ENCODE measurements at regions not wholly inside any gene's neighbourhood (a gene's known extent, or its start where the extent isn't known, plus 50 kb on each side); places are given as distances from the start of the nearest gene placed in this dataset.

DNA sequence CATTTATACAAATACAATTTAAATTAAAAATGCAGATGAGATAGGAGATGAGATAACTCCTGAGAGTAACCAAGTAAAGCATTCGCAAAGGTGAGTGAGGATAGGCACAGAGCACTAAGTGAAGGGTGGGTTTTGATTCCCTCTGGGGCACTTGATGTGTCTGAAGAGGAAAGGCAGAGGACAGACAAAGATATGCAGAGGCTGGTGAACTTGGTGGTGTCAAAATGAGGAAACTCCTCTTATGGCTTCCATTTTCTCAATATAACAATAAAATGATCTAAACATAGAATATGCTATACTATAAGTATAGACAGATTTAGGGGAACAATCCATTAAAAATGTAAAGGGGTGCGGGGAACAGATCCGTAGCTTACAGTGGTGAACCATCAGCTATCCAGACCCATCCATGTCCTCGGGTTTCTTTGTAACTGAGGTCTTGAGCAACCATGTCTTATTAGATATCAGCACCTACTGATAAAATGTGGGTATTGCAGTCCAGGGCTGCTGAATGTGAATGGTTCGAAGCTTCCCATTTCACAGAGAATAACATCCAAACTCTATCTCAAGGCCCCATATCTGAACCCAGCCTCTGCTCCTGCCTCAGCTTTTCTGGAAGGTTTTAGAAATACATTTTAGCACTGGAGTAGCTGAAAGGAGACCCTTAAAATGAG, 73.9 kb upstream of the SLC10A2 start:
- Histone ChIP-seq H3K9me3 (no peaks in the 10 kb centered on the region), H3K36me3 (no peaks in the 10 kb centered on the region), H3K27me3 (no peaks in the 10 kb centered on the region), H3K27ac (no peak overlapping the region), H3K4me3 (no peak overlapping the region), H3K4me1 (no peaks in the 10 kb centered on the region)
- WGBS, 2 donors: 53 to 63% methylated on average over 5 of the region's 5 CpGs
- intact Hi-C loops (cut with DNase I): no loop called here
- no peak for DNase-seq
- TF ChIP-seq POLR2A (IDR thresholded peaks at IDR 0.05): no peak
- no peak for TF ChIP-seq POLR2AphosphoS5 (IDR thresholded peaks at IDR 0.05)
- TF ChIP-seq, protein P1, sequence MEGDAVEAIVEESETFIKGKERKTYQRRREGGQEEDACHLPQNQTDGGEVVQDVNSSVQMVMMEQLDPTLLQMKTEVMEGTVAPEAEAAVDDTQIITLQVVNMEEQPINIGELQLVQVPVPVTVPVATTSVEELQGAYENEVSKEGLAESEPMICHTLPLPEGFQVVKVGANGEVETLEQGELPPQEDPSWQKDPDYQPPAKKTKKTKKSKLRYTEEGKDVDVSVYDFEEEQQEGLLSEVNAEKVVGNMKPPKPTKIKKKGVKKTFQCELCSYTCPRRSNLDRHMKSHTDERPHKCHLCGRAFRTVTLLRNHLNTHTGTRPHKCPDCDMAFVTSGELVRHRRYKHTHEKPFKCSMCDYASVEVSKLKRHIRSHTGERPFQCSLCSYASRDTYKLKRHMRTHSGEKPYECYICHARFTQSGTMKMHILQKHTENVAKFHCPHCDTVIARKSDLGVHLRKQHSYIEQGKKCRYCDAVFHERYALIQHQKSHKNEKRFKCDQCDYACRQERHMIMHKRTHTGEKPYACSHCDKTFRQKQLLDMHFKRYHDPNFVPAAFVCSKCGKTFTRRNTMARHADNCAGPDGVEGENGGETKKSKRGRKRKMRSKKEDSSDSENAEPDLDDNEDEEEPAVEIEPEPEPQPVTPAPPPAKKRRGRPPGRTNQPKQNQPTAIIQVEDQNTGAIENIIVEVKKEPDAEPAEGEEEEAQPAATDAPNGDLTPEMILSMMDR (IDR thresholded peaks at IDR 0.05): peak in 1 of 4 experiments; percentile 7
- no peak for TF ChIP-seq EP300 (IDR thresholded peaks at IDR 0.05)

DNA sequence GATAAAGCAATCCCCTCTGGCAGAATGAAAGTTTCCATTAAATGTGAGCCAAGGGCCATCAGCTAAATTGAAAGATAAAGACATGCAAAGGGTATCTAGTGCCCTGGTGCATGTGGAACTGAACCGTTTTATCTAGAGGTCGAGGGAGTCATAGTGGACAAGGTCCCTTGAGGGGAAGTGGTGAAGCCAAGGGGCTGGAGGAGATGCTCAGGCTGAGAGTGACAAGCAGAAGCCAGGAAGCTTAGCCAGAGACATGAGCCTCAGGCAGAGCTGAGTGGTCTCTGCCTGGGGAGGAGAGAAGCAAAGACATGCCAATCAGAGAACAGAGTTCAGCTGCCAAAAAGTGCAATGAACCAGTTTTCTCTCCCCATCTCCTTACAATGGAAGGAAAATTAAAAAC, 68.1 kb upstream of the SLC10A2 start:
- WGBS, 2 donors: 62 to 81% methylated on average over 2 of the region's 2 CpGs
- H3K4me3 ChIP-seq: no peak overlapping the region

DNA sequence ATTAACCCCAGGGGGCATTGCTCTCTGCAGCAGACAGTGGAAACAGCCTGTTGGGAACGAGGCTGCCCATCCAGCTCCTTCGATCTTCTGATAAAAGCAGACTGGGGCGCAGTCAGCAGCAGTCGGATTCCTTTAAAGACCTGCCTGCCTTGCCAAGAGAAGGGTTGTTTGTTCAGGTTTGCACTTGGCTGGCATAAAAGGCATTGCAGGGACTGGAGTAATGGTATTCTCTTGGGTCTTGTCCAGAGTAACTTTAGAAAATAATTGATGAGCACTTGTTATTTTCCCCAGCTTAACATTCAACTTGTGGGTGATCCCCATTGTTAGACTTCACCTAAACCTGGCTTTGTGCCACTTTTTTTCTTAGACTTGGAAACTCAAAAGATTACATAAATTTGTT, 67.3 kb upstream of the SLC10A2 start:
- 26 to 72% methylated on average over 4 of the region's 4 CpGs for WGBS, 2 donors
- Histone ChIP-seq H3K9me3 (no peaks in the 10 kb centered on the region), H3K27me3 (no peaks in the 10 kb centered on the region), H3K27ac (no peak overlapping the region), H3K36me3 (no peaks in the 10 kb centered on the region), H3K4me1 (no peaks in the 10 kb centered on the region), H3K4me3 (no peak overlapping the region)
- DNase-seq: no peak
- TF ChIP-seq, protein P1 (IDR thresholded peaks at IDR 0.05): no peak
- TF ChIP-seq EP300 (IDR thresholded peaks at IDR 0.05) (no peak), POLR2AphosphoS5 (IDR thresholded peaks at IDR 0.05) (no peak), POLR2A (IDR thresholded peaks at IDR 0.05) (no peak)
- intact Hi-C loops (cut with DNase I): no loop called here

More for the DNA sequence above, 68.1 kb upstream of the SLC10A2 start:
- no peaks in the 10 kb centered on the region for H3K9me3 ChIP-seq
- intact Hi-C loops (cut with DNase I): no loop called here
- H3K36me3 ChIP-seq: no peaks in the 10 kb centered on the region
- no peaks in the 10 kb centered on the region for H3K27me3 ChIP-seq
- no peak overlapping the region for H3K27ac ChIP-seq
- no peak for DNase-seq
- no peaks in the 10 kb centered on the region for H3K4me1 ChIP-seq
- TF ChIP-seq POLR2A (IDR thresholded peaks at IDR 0.05): no peak
- TF ChIP-seq, protein P1 (IDR thresholded peaks at IDR 0.05): no peak
- TF ChIP-seq POLR2AphosphoS5 (IDR thresholded peaks at IDR 0.05): no peak
- no peak for TF ChIP-seq EP300 (IDR thresholded peaks at IDR 0.05)

DNA sequence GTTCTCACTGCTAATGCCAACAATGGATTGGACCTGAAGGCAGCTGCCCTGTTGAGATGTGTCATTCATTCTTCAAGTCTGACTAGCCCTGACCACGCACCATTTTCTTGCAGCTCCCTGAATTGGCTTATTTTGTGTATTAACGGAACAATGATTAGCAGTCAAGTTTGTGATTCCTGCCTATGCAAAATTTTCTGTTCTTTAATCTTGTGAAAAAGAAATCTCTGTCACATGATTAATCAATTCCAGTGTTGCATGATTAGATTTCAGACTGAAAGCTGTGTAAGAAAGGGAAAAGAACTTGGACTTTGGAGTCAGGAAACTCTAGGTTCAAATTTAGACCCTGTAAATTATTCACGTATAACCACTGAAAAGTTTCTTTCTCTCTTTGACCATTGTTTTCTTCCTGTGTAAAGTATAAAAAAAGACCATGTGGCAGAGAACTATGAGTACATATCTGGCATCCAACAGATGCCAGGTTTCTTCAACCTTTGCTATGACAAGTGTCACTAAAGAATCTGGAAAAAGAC, 64.5 kb upstream of the SLC10A2 start:
- Histone ChIP-seq H3K4me1 (no peaks in the 10 kb centered on the region), H3K27me3 (no peaks in the 10 kb centered on the region), H3K36me3 (no peaks in the 10 kb centered on the region), H3K4me3 (no peak overlapping the region), H3K27ac (no peak overlapping the region), H3K9me3 (no peaks in the 10 kb centered on the region)
- WGBS, 2 donors: 29 to 67% methylated on average over 3 of the region's 3 CpGs
- DNase-seq: no peak
- intact Hi-C loops (cut with DNase I): no loop called here
- TF ChIP-seq, protein P1 (IDR thresholded peaks at IDR 0.05): no peak
- TF ChIP-seq POLR2A (IDR thresholded peaks at IDR 0.05) (no peak), POLR2AphosphoS5 (IDR thresholded peaks at IDR 0.05) (no peak), EP300 (IDR thresholded peaks at IDR 0.05) (no peak)

DNA sequence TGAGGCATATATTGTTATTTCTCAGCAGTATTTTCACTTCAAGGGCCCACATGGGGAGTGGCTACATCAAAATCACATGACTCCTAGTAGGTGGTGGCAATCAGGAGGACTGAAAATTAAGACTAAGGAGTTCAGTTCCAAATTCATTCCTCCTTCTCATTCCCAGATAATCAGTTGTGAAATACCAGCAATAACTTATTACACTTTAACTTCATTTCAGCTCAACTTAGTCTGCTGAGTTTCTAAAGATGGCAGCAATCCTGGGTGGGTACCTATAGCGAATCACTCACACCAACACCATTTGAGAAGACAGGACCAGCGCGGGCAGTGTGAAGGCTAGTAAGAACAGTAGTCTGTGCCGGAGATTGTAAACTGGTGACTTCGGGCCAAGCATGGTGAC, 63.9 kb upstream of the SLC10A2 start:
- intact Hi-C loops (cut with DNase I): no loop called here
- 42 to 75% methylated on average over 5 of the region's 5 CpGs for WGBS, 2 donors
- no peaks in the 10 kb centered on the region for H3K27me3 ChIP-seq
- H3K36me3 ChIP-seq: no peaks in the 10 kb centered on the region
- TF ChIP-seq POLR2AphosphoS5 (IDR thresholded peaks at IDR 0.05): no peak
- no peak for TF ChIP-seq EP300 (IDR thresholded peaks at IDR 0.05)
- TF ChIP-seq POLR2A (IDR thresholded peaks at IDR 0.05): no peak
- TF ChIP-seq, protein P1 (IDR thresholded peaks at IDR 0.05): no peak
- H3K4me3 ChIP-seq: no peak overlapping the region
- H3K9me3 ChIP-seq: no peaks in the 10 kb centered on the region
- no peaks in the 10 kb centered on the region for H3K4me1 ChIP-seq
- no peak overlapping the region for H3K27ac ChIP-seq
- no peak for DNase-seq
